ENCODE measurements at regions not wholly inside any gene's neighbourhood (a gene's known extent, or its start where the extent isn't known, plus 50 kb on each side); places are given as distances from the start of the nearest gene placed in this dataset.

GRCh38 chr5:159441441-159441840 is 111.2 kb upstream of the IL12B start:
- H3K9me3 ChIP-seq = no peaks in the 10 kb centered on the region
- H3K27ac ChIP-seq = peak overlapping the region in 4 of 10 donors; percentile 6 to 68 (median 51)
- 49 to 58% methylated on average over 3 of the region's 3 CpGs for WGBS, 2 donors
- H3K27me3 ChIP-seq = no peaks in the 10 kb centered on the region
- ATAC-seq (peak; percentile 39 to 92 (median 80)), DNase-seq (peak; percentile 31 to 42)
- no peaks in the 10 kb centered on the region for H3K36me3 ChIP-seq
- intact Hi-C loops (cut with DNase I) = loop anchor here in 8 of 10 donors (5.0 to 10.0 kb wide), 8 partner anchors 213 to 546 kb away; partner anchors contain the start of gene ADRA1B (in 4 of the 8)
- H3K4me1 ChIP-seq = peaks cover 0 to 24% (median 0%) of the 10 kb centered on the region in 9 donors
- peak in 5 of 9 donors; percentile 22 to 48 (median 38) for TF ChIP-seq CTCF (IDR thresholded peaks at IDR 0.05)
- H3K4me3 ChIP-seq = no peak overlapping the region

GRCh38 chr5:159442206-159442850 is 112.0 kb upstream of the IL12B start:
- intact Hi-C loops (cut with DNase I) = loop anchor here in 9 of 10 donors (2.0 to 10.0 kb wide), 9 partner anchors 212 to 545 kb away; partner anchors contain the start of gene ADRA1B (in 4 of the 9)
- Histone ChIP-seq H3K9me3 (no peaks in the 10 kb centered on the region), H3K4me1 (peaks cover 0 to 24% (median 0%) of the 10 kb centered on the region in 9 donors), H3K4me3 (no peak overlapping the region), H3K27me3 (no peaks in the 10 kb centered on the region), H3K27ac (no peak overlapping the region), H3K36me3 (no peaks in the 10 kb centered on the region)
- ATAC-seq (peak in 7 of 8 donors; percentile 5 to 61 (median 39)), DNase-seq (peak; percentile 29 to 31)
- no peak for TF ChIP-seq CTCF (IDR thresholded peaks at IDR 0.05)
- 57 to 68% methylated on average over 12 of the region's 12 CpGs for WGBS, 2 donors

- ATAC-seq (peak in 1 of 8 donors; percentile 32), DNase-seq (no peak)
- Histone ChIP-seq H3K27me3 (no peaks in the 10 kb centered on the region), H3K27ac (no peak overlapping the region), H3K36me3 (no peaks in the 10 kb centered on the region), H3K4me1 (peaks cover 0 to 24% (median 0%) of the 10 kb centered on the region in 9 donors), H3K9me3 (no peaks in the 10 kb centered on the region), H3K4me3 (no peak overlapping the region)
- 57 to 64% methylated on average over 6 of the region's 6 CpGs for WGBS, 2 donors
- TF ChIP-seq CTCF (IDR thresholded peaks at IDR 0.05) = peak in 7 of 9 donors; percentile 21 to 64 (median 49)
- intact Hi-C loops (cut with DNase I) = loop anchor here in 9 of 10 donors (1.0 to 10.0 kb wide), 11 partner anchors 210 to 543 kb away; partner anchors contain the start of gene ADRA1B (in 8 of the 9)
Measured at GRCh38 chr5:159444441-159445082, 114.3 kb upstream of the IL12B start.

- Histone ChIP-seq H3K27ac (no peak overlapping the region), H3K36me3 (no peaks in the 10 kb centered on the region), H3K27me3 (no peaks in the 10 kb centered on the region), H3K9me3 (no peaks in the 10 kb centered on the region), H3K4me3 (no peak overlapping the region), H3K4me1 (peaks cover 0 to 33% (median 12%) of the 10 kb centered on the region in 9 donors)
- no peak for DNase-seq
- no peak for ATAC-seq
- intact Hi-C loops (cut with DNase I) = loop anchor here in 9 of 10 donors (2.0 to 10.0 kb wide), 8 partner anchors 60 to 540 kb away; partner anchors contain the start of gene ADRA1B (in 4 of the 9)
- WGBS, 2 donors = 94 to 97% methylated on average over 1 of the region's 1 CpG
- TF ChIP-seq CTCF (IDR thresholded peaks at IDR 0.05) = no peak
Measured at GRCh38 chr5:159447116-159447515, 116.8 kb upstream of the IL12B start.

Data from heart right ventricle (tissue), 16 donors.